HEK293 (cell line): ENCODE measurements at regions not wholly inside any gene's neighbourhood (a gene's known extent, or its start where the extent isn't known, plus 50 kb on each side); places are given as distances from the start of the nearest gene placed in this dataset.
A peak's percentile ranks its signal among the peaks of the same experiment; 100 is the strongest.

ENCODE experiments used
- CTCF ChIA-PET: fragments of 350-600 bp; formaldehyde crosslinking; extraction: SDS; loops from one replicate; lab custom pipeline; 2021; ENCODE audit warnings: antibody characterized with exemption; lab: Yijun Ruan, JAX
- POLR2A ChIA-PET: fragments of 300-600 bp; formaldehyde crosslinking; extraction: SDS; loops from one replicate; lab custom pipeline; 2020; ENCODE audit warnings: antibody characterized with exemption, inconsistent platforms; lab: Yijun Ruan, JAX
- H3K27ac ChIP-seq: fragments of 200-500 bp; sonication (Bioruptor generic); 2 replicates; pipeline ENCODE4 v1.5.1; 2014; ENCODE audit warnings: low read depth, low read length, control low read depth, inconsistent platforms; ENCODE audit errors: extremely low read depth
- H3K36me3 ChIP-seq, 2 experiments: fragments of 200-500 bp in 1 of 2; sonication (Bioruptor generic) in 1 of 2; 1 replicate in 1 of 2; 2 replicates in 1 of 2; pipeline ENCODE4 v1.5.1; 2014 to 2017; ENCODE audit warnings: inconsistent platforms in 2 of 2, low read length in 2 of 2; ENCODE audit not compliant: control insufficient read depth in 2 of 2, insufficient read depth in 1 of 2
- H3K4me1 ChIP-seq: fragments of 200-500 bp; sonication (Bioruptor generic); 2 replicates; pipeline ENCODE4 v1.5.1; 2014; ENCODE audit warnings: mild to moderate bottlenecking, low read length, inconsistent platforms; ENCODE audit not compliant: control insufficient read depth, insufficient read depth
- H3K4me3 ChIP-seq: 2 replicates; pipeline ENCODE4 v1.5.1; 2011; ENCODE audit warnings: low read depth, mild to moderate bottlenecking, control low read depth, low read length, moderate library complexity
- H3K9me3 ChIP-seq: fragments of 200-500 bp; sonication (Bioruptor generic); 2 replicates; pipeline ENCODE4 v1.5.1; 2014; ENCODE audit warnings: low read depth, low read length, inconsistent platforms; ENCODE audit not compliant: control insufficient read depth, insufficient read depth
- CTCF ChIP-seq: fragments of 450-650 bp; formaldehyde crosslinking; IDR thresholded peaks from 2 replicates; pipeline ENCODE4 v1.5.1; 2016; ENCODE audit warnings: missing biosample characterization, missing genetic modification characterization
- FEZF1 ChIP-seq: fragments of 450-650 bp; formaldehyde crosslinking; IDR thresholded peaks from 2 replicates; pipeline ENCODE4 v1.5.1; 2016; ENCODE audit warnings: missing biosample characterization, missing genetic modification characterization
- GLI2 ChIP-seq: fragments of 450-650 bp; formaldehyde crosslinking; IDR thresholded peaks from 2 replicates; pipeline ENCODE4; 2017; ENCODE audit warnings: missing biosample characterization, missing genetic modification characterization, low read depth, borderline replicate concordance
- HOXD13 ChIP-seq: sonication (generic); formaldehyde crosslinking; IDR thresholded peaks from 2 replicates; pipeline ENCODE4 v1.8.0; 2022; ENCODE audit warnings: missing genetic modification reagents, borderline replicate concordance
- OVOL3 ChIP-seq: fragments of 450-650 bp; formaldehyde crosslinking; IDR thresholded peaks from 2 replicates; pipeline ENCODE4 v1.5.1; 2016; ENCODE audit warnings: missing biosample characterization, missing genetic modification characterization
- ZBTB44 ChIP-seq: fragments of 450-650 bp; IDR thresholded peaks from 2 replicates; pipeline ENCODE4 v1.5.1; 2018; ENCODE audit warnings: missing biosample characterization, mild to moderate bottlenecking, missing genetic modification characterization
- ZBTB48 ChIP-seq: fragments of 450-650 bp; formaldehyde crosslinking; IDR thresholded peaks from 2 replicates; pipeline ENCODE4 v1.5.1; 2016; ENCODE audit warnings: missing biosample characterization, missing genetic modification characterization
- ZBTB49 ChIP-seq: fragments of 450-650 bp; formaldehyde crosslinking; IDR thresholded peaks from 2 replicates; pipeline ENCODE4 v1.5.1; 2016; ENCODE audit warnings: missing biosample characterization, missing genetic modification characterization, low read depth
- ZEB2 ChIP-seq: fragments of 450-650 bp; formaldehyde crosslinking; IDR thresholded peaks from 2 replicates; pipeline ENCODE4 v1.5.1; 2016; ENCODE audit warnings: missing biosample characterization, missing genetic modification characterization
- ZFP69B ChIP-seq: fragments of 450-650 bp; formaldehyde crosslinking; IDR thresholded peaks from 2 replicates; pipeline ENCODE4 v1.5.1; 2016; ENCODE audit warnings: missing biosample characterization, missing genetic modification characterization
- ZNF23 ChIP-seq: fragments of 450-650 bp; formaldehyde crosslinking; IDR thresholded peaks from 2 replicates; pipeline ENCODE4 v1.5.1; 2016; ENCODE audit warnings: missing biosample characterization, missing genetic modification characterization, borderline replicate concordance
- ZNF239 ChIP-seq: fragments of 450-650 bp; formaldehyde crosslinking; IDR thresholded peaks from 2 replicates; pipeline ENCODE4 v1.5.1; 2016; ENCODE audit warnings: missing biosample characterization, missing genetic modification characterization
- ZNF324 ChIP-seq: fragments of 450-650 bp; formaldehyde crosslinking; IDR thresholded peaks from 2 replicates; pipeline ENCODE4 v1.5.1; 2016; ENCODE audit warnings: missing biosample characterization, missing genetic modification characterization
- ZNF398 ChIP-seq: fragments of 450-650 bp; formaldehyde crosslinking; IDR thresholded peaks from 2 replicates; pipeline ENCODE4 v1.5.1; 2017; ENCODE audit warnings: missing biosample characterization, missing genetic modification characterization
- ZNF449 ChIP-seq: fragments of 450-650 bp; formaldehyde crosslinking; IDR thresholded peaks from 2 replicates; pipeline ENCODE4 v1.5.1; 2017; ENCODE audit warnings: missing biosample characterization, mild to moderate bottlenecking, missing genetic modification characterization, moderate library complexity
- ZNF791 ChIP-seq: fragments of 450-650 bp; formaldehyde crosslinking; IDR thresholded peaks from 2 replicates; pipeline ENCODE4 v1.5.1; 2016; ENCODE audit warnings: missing biosample characterization, missing genetic modification characterization
- ZNF792 ChIP-seq: fragments of 450-650 bp; formaldehyde crosslinking; IDR thresholded peaks from 2 replicates; pipeline ENCODE4 v1.5.1; 2016; ENCODE audit warnings: missing biosample characterization, missing genetic modification characterization
- ZSCAN23 ChIP-seq: fragments of 450-650 bp; formaldehyde crosslinking; IDR thresholded peaks from 2 replicates; pipeline ENCODE4 v1.5.1; 2016; ENCODE audit warnings: missing biosample characterization, missing genetic modification characterization

GRCh38 chr13:51520524-51520923 lies 63.7 kb upstream of the WDFY2 start (continued):
- no peak for TF ChIP-seq ZBTB49 (tag by site-specific recombination)

GRCh38 chr13:51523082-51523518 lies 61.2 kb upstream of the WDFY2 start:
- no peaks in the 10 kb centered on the region for H3K9me3 ChIP-seq
- CTCF ChIA-PET, result no interaction called here
- H3K36me3 ChIP-seq, result no peaks in the 10 kb centered on the region
- TF ChIP-seq ZNF792 (tag by site-specific recombination) (no peak), ZNF398 (tag by site-specific recombination) (peak; percentile 43; the same call in 1 of the 2 replicates)
- POLR2A ChIA-PET, result no interaction called here
- no peak overlapping the region for H3K4me3 ChIP-seq
- no peaks in the 10 kb centered on the region for H3K4me1 ChIP-seq
- H3K27ac ChIP-seq, result no peak overlapping the region

- Histone ChIP-seq H3K36me3 (no peaks in the 10 kb centered on the region), H3K9me3 (no peaks in the 10 kb centered on the region), H3K27ac (no peak overlapping the region), H3K4me3 (no peak overlapping the region), H3K4me1 (no peaks in the 10 kb centered on the region)
- ChIA-PET POLR2A (interaction anchor here (1.3 kb wide), 1 partner anchor 71 kb away, joined by 3 read pairs; no protein-coding TSS in a partner anchor), CTCF (no interaction called here)
- peak; percentile 50; the same call in 1 of the 2 replicates for TF ChIP-seq ZBTB48 (tag by site-specific recombination)
- TF ChIP-seq ZNF324, result no peak
- peak; percentile 94; the same call in 1 of the 2 replicates for TF ChIP-seq HOXD13 (CRISPR knock-in tag)
- TF ChIP-seq ZNF449 (tag by site-specific recombination), result no peak
- no peak for TF ChIP-seq CTCF (tag by site-specific recombination)
- no peak for TF ChIP-seq ZNF239 (tag by site-specific recombination)
- no peak for TF ChIP-seq OVOL3
- TF ChIP-seq ZNF23 (tag by site-specific recombination), result no peak
- TF ChIP-seq ZFP69B, result peak; percentile 34; the same call in 1 of the 2 replicates
- no peak for TF ChIP-seq ZBTB44 (tag by site-specific recombination)
- no peak for TF ChIP-seq ZSCAN23
- TF ChIP-seq ZNF791 (tag by site-specific recombination), result no peak
- TF ChIP-seq FEZF1, result no peak
- 0 out of 2 replicates have a peak, but pooled peaks have one; percentile 24 for TF ChIP-seq ZEB2 (tag by site-specific recombination)
- TF ChIP-seq GLI2 (tag by site-specific recombination), result no peak
Measured at GRCh38 chr13:51524312-51524711, 60.0 kb upstream of the WDFY2 start.
